Activated CD4-positive, alpha-beta T cell treated with anti-CD3 and anti-CD28 coated beads, Interleukin-2, amount 50 U/mL, for 4 hours (primary cell): ENCODE measurements at regions not wholly inside any gene's neighbourhood (a gene's known extent, or its start where the extent isn't known, plus 50 kb on each side); places are given as distances from the start of the nearest gene placed in this dataset.

ENCODE experiments used
- DNase-seq, 2 experiments: peaks; one replicate each; pipeline ENCODE4 v3.0.0-alpha.2; 2020

- no peak for DNase-seq
Measured at GRCh38 chr4:130545596-130545995, 1449.6 kb downstream of the C4orf33 start.

DNA sequence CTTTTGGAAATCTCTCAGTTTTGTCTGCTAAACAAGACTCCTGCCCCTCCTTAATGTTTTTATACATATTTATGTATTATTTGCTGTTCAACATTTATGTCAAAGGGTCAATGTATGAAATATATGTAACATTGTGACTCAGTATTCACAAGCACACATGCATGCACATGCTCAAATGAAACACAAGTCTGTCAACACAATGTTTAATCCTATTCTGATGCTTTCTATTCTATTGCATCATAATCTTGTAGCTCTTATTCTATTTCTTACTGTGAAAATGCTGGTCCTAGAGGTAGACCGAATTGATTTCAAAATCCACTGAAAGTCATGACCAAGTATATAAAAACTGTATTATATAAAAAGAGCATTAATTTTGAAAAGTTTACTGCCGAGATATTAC, 1463.3 kb downstream of the C4orf33 start:
- DNase-seq: no peak

GRCh38 chr4:130563185-130563888, 1467.4 kb downstream of the C4orf33 start:
- no peak for DNase-seq

GRCh38 chr4:130563889-130564418, 1468.0 kb downstream of the C4orf33 start:
- DNase-seq: no peak

DNA sequence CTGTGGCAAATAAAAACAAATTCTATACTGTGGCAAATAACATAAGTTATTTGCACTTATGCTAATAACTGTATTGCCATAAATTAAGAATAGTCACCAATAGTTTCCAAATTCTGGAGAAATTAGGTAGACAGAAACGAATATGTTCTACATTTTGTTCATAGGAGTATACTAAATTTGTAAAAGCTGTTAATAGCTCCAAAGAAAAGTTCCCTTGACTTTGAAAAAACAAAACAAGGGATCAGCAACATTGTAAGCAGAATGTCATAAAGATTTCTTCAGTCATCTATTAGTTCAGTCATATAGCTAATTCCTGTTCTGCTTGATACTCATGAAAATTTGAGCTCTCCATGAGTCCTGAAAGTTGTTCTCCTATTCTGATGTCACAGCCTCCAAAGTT, 1472.8 kb downstream of the C4orf33 start:
- DNase-seq: no peak

DNA sequence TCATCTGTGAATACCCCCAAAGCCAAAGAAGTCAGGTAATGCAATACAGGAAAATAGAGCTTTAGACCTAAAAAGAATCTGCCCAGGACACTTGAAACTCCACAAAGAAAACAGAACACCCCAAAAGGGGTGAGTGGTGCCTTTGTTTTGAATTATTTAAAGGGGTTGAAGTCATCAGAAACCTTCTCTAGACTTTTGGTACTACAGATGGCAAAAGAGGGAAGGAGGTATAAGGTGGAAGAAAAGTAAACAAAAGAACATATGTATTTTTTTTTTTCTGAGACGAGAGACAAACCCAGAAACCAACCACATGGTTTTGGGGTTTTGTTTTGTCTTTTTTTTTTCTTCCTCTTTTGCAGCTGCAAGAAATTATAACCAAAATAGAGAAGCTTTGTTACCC, 1477.8 kb downstream of the C4orf33 start:
- no peak for DNase-seq

DNA sequence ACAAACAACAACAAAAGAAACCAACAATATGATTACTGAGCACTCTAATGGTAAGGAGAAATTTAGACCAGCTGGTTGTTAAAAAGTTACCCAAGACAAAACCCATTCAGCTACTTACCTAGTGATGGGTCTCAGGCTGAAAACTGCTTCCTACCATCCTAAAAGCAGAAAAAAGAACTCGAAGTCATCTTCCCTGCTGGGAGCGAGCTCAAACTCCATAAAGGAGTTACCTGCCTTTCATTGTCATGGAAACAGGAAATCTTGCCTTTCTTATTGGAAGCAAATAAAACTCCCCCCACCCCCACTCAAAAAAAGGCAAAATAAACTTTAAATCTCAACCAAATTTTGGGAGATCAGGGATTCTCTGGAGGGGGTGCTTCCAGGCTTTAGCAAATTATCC, 1478.3 kb downstream of the C4orf33 start:
- DNase-seq: no peak

GRCh38 chr4:130576218-130576617, 1480.3 kb downstream of the C4orf33 start:
- DNase-seq: no peak

DNA sequence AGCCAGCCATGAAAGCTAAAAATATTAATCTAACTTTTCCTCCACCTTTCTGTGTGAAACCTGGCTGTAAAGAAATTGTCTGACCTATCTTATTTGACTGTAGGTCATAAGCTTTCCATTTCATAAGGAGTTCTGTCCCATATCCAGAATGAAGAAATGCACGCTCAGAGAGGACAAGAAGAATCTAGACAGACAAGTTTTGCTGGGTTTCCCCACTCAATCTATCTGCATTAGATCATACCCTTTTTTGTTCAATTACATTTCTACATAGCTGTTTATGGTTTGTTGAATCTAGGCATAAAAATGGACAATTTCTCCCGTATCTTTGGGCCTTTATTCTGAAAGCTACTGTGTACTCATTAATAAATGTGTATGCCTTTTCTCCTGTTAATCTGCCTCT, 1495.1 kb downstream of the C4orf33 start:
- no peak for DNase-seq

- no peak for DNase-seq
Measured at GRCh38 chr4:130600706-130601105, 1504.8 kb downstream of the C4orf33 start.

DNA sequence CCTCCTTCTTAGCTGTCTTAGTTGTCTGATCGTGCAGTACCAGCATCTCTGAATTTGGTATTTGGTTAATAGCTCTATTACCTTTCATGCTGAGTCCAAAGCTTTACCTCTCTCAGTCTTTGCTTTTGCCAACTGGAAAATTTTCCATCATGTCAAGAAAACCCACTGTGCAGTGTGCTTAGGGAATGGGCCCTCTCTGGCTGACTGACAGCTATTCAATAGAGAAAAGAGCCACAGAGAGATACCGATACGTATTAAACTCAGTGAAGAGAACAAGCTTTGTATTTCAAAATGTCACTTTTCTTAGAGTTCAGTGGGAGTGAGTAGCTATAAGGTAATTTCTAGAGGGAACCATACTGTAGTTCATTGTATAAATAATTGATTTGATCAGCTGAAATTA, 1507.1 kb downstream of the C4orf33 start:
- DNase-seq: no peak

DNA sequence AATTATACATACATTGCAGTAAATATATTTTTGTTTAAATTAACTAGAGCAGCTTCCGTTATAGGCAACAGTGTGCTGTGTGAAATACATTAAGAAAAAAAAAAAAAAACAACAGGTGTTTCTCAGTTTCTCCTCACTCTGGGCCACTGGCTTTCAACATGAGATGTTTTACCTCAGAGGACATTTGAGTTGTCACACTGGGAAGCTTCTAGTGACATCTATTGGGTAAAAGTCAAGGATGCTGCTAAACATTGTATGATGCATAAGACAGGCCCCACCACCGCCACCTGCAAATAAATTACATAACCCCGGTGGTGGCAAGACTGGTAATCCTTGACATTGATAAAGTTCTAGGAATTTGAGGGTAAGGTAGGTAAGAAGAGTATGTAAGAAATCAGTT, 1512.2 kb downstream of the C4orf33 start:
- no peak for DNase-seq

- no peak for DNase-seq
Measured at GRCh38 chr4:130628531-130628930, 1532.6 kb downstream of the C4orf33 start.

DNA sequence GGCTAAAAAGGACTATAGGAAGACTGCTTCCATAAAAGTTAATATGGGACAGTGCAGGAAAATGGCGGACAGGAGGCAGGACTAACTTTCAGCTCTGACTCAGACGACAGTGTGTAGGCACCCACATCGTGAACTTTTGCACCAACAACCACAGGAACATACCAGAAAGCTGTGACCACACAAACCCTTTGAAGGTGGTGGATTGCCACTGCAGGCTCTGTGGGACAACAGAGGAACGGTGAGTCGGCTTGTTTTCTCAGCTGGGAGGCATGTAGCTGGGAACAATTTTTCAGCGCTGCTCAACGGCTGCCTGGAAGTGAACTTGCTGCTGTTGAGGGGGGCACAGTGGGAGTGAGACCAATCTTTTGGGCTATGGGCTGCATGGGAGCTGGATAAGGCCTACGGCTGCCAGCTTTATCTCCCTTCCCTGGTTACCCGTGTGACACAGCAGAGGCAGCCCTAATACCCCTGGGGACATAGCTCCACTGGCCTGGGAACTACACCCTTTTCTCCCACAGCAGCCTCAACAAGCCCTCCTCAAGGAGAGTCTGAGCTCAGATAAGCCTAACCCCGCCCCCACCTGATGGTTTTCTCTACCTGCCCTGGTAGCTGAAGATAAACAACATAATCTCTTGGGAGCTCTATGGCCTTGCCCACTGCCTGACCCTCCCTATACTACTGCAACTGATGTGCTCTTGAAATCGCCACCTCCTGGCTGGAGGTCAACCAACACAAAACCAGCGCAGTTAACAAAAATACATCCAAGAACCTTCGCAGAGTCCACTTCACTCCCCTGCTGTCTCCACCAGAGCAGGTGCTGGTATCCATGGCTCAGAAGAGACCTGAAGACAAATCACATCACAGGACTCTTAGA, 1537.0 kb downstream of the C4orf33 start:
- no peak for DNase-seq

DNA sequence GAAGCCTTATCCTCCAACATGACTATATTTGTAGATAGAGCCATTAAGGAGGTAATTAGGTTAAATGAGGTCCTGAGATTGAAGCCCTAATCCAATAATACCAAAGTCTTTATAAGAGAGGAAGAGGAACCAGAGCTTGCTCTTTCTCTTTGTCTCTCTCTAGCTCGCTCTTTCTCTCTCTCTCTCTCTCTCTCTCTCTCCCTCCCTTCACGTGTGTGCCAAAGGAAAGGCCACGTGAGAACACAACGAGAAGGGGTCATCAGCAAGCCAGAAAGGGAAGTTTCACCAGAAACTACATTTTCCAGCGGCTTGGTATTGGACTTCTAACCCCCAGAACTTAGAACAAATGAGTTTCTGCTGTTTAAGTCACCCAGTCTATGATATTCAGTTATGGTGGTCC, 1540.5 kb downstream of the C4orf33 start:
- DNase-seq: no peak

DNA sequence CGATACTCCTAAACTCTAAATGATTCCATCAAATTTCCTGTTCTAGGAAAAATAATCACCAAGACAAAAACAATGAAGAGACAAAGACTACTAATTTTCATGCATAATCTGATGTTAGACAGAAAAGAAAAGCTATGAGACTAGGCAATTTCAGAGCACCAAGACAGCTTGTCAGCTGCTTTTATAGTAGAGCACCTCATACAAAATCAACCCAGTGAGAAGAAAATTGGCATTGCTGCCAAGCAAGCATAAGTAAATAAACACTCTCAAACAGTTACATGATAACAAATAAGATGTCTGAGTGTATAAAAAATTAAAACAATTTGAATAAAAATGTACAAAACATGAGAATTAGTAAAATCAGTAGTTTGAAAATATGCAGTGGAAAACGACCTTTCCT, 1544.6 kb downstream of the C4orf33 start:
- DNase-seq: no peak

GRCh38 chr4:130646886-130647285, 1550.9 kb downstream of the C4orf33 start:
- no peak for DNase-seq

GRCh38 chr4:130648570-130648969, 1552.6 kb downstream of the C4orf33 start:
- no peak for DNase-seq

GRCh38 chr4:130653842-130654241, 1557.9 kb downstream of the C4orf33 start:
- no peak for DNase-seq

DNA sequence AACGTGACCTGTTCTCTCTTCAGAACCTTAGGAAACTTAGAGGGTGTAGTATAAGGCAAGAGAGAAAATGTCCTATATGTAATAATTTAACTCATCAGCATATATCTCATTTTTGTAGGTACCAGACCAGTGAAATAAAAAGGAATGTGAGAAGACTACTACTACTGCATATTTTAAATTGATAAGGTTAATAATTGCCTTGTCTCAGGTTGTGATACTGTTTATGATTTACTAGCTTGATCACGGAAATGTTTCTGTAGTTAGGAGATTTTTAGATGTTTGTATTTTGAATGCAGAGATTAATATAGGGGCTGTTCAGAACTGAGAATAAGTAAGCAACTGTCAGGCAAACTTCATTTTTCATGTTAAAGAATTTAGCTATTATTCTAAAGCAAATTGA, 1563.4 kb downstream of the C4orf33 start:
- DNase-seq: no peak

GRCh38 chr4:130668859-130669258, 1572.9 kb downstream of the C4orf33 start:
- no peak for DNase-seq

DNA sequence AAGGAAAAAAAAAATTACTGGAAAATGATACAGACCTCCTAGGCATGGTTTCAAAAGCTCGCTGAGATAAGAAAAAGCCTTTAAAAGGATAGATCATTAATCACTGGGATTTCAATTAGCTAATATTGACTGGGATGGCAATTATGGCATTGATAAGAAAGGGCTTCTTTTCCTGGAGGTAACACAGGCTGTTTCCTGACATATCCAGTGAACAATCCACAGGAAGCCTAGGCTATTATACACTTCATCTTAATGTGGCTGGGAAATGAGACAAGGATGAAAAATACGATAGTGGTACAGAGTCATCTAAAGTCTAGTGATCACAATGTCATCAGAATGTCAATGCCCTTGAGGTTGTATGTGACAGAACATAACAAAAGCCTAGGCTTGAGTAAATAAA, 1579.3 kb downstream of the C4orf33 start:
- DNase-seq: no peak

DNA sequence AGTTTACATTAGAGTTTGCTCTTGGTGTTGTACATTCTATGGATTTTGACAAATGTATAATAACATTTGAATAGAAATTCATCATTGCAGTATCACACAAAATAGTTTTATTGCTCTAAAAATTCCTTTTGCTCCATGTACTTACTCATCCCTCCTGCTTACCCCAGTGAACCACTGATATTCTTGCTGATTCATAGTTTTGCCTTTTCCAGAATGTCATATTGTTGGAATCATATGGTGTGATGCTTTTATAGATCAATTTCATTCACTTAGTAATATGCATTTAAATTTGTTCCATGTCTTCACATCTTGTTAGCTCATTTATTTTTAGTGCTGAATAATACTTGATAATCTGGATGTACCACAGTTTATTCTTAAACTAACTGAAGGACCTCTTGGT, 1593.2 kb downstream of the C4orf33 start:
- no peak for DNase-seq

DNA sequence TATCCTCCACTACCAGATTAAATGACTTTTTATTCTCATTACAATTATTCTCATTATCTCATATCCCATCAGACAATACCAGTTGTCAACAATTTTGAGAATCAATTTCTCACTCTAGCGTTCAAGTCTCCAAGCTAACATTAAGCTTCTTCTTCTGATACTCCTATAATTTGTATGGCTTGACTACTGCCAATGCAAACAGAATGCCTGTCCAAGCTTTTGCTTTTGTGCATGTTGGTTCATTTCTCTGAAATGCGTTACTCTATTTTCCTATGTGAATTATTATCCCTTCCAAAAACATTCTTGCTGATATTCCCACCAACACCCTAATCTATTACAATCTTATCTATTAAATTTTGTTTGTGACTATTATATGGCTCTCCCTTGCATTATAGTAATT, 1602.3 kb downstream of the C4orf33 start:
- no peak for DNase-seq
